Nephron (organoid): ENCODE measurements at regions not wholly inside any gene's neighbourhood (a gene's known extent, or its start where the extent isn't known, plus 50 kb on each side); places are given as distances from the start of the nearest gene placed in this dataset.

Experiments used
- H3K27ac Mint-ChIP-seq, 3 experiments: 2 replicates each; pipeline ENCODE4 v1.8.0; 2020; ENCODE audit warnings: mixed read lengths in 3 of 3, mild to moderate bottlenecking in 2 of 3, moderate library complexity in 1 of 3
- H3K27me3 Mint-ChIP-seq: 2 replicates; pipeline ENCODE4 v1.8.0; 2021; ENCODE audit warnings: low read depth, mild to moderate bottlenecking, moderate library complexity, mixed read lengths
- H3K36me3 Mint-ChIP-seq: 2 replicates; pipeline ENCODE4 v1.8.0; 2020; ENCODE audit warnings: low read depth, mixed read lengths
- H3K4me1 Mint-ChIP-seq: 2 replicates; pipeline ENCODE4 v1.8.0; 2020; ENCODE audit warnings: mixed read lengths
- H3K4me3 Mint-ChIP-seq, 3 experiments: 2 replicates each; pipeline ENCODE4 v1.8.0; 2020; ENCODE audit warnings: mild to moderate bottlenecking in 3 of 3, mixed read lengths in 3 of 3, moderate library complexity in 2 of 3
- H3K9me3 Mint-ChIP-seq: 2 replicates; pipeline ENCODE4 v1.8.0; 2020; ENCODE audit warnings: mixed read lengths
- TF ChIP-seq, protein P1 (sequence below), 3 experiments: fragments of 200-600 bp; sonication (generic); IDR thresholded peaks; one replicate each; pipeline ENCODE4 v1.5.0; 2021; ENCODE audit warnings: antibody characterized with exemption in 3 of 3; ENCODE audit not compliant: unreplicated experiment in 3 of 3

- no peaks in the 10 kb centered on the region for H3K4me1 Mint-ChIP-seq
- H3K9me3 Mint-ChIP-seq = no peaks in the 10 kb centered on the region
- no peak overlapping the region for H3K27ac Mint-ChIP-seq
- no peaks in the 10 kb centered on the region for H3K27me3 Mint-ChIP-seq
- TF ChIP-seq, protein P1, sequence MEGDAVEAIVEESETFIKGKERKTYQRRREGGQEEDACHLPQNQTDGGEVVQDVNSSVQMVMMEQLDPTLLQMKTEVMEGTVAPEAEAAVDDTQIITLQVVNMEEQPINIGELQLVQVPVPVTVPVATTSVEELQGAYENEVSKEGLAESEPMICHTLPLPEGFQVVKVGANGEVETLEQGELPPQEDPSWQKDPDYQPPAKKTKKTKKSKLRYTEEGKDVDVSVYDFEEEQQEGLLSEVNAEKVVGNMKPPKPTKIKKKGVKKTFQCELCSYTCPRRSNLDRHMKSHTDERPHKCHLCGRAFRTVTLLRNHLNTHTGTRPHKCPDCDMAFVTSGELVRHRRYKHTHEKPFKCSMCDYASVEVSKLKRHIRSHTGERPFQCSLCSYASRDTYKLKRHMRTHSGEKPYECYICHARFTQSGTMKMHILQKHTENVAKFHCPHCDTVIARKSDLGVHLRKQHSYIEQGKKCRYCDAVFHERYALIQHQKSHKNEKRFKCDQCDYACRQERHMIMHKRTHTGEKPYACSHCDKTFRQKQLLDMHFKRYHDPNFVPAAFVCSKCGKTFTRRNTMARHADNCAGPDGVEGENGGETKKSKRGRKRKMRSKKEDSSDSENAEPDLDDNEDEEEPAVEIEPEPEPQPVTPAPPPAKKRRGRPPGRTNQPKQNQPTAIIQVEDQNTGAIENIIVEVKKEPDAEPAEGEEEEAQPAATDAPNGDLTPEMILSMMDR (IDR thresholded peaks at IDR 0.05; ENCODE audit: unreplicated experiment in 3 of 3) = no peak
- no peaks in the 10 kb centered on the region for H3K36me3 Mint-ChIP-seq
- H3K4me3 Mint-ChIP-seq = no peak overlapping the region
These were observed 58.5 kb upstream of the IVNS1ABP start for GRCh38 chr1:185375583-185375982.

GRCh38 chr1:185373813-185374529 lies 56.9 kb upstream of the IVNS1ABP start:
- no peak overlapping the region for H3K27ac Mint-ChIP-seq
- H3K4me1 Mint-ChIP-seq = no peaks in the 10 kb centered on the region
- no peaks in the 10 kb centered on the region for H3K27me3 Mint-ChIP-seq
- TF ChIP-seq, protein P1 (IDR thresholded peaks at IDR 0.05; ENCODE audit: unreplicated experiment in 3 of 3) = no peak
- H3K36me3 Mint-ChIP-seq = no peaks in the 10 kb centered on the region
- H3K4me3 Mint-ChIP-seq = no peak overlapping the region
- H3K9me3 Mint-ChIP-seq = no peaks in the 10 kb centered on the region

DNA sequence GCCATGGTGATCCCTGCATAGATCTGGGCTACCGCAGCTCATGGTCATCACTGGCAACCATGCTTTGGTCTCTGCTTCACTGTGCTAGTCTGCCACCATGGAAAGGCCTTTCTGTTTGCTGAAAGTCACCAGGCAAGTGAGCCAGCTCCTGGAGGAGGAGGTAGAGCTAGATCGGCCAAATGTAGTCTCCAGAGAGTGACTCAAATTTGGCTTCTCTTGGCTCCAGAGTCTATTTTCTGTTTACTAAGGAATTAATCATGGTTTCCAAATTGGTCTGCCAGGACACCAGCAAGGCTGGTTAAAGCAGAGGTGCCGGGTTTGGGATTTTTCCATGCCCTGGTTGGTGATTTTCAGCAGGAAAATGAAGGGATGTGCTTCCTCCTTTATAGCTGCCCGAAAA lies 52.7 kb upstream of the IVNS1ABP start:
- no peak overlapping the region for H3K4me3 Mint-ChIP-seq
- H3K9me3 Mint-ChIP-seq = no peaks in the 10 kb centered on the region
- TF ChIP-seq, protein P1 (IDR thresholded peaks at IDR 0.05; ENCODE audit: unreplicated experiment in 3 of 3) = no peak
- H3K27me3 Mint-ChIP-seq = no peaks in the 10 kb centered on the region
- no peak overlapping the region for H3K27ac Mint-ChIP-seq
- H3K4me1 Mint-ChIP-seq = no peaks in the 10 kb centered on the region
- H3K36me3 Mint-ChIP-seq = no peaks in the 10 kb centered on the region

GRCh38 chr1:185368913-185369491 lies 52.0 kb upstream of the IVNS1ABP start:
- H3K9me3 Mint-ChIP-seq = no peaks in the 10 kb centered on the region
- H3K4me1 Mint-ChIP-seq = no peaks in the 10 kb centered on the region
- no peaks in the 10 kb centered on the region for H3K36me3 Mint-ChIP-seq
- H3K4me3 Mint-ChIP-seq = no peak overlapping the region
- no peak overlapping the region for H3K27ac Mint-ChIP-seq
- TF ChIP-seq, protein P1 (IDR thresholded peaks at IDR 0.05; ENCODE audit: unreplicated experiment in 3 of 3) = no peak
- no peaks in the 10 kb centered on the region for H3K27me3 Mint-ChIP-seq

GRCh38 chr1:185368313-185368855 lies 51.3 kb upstream of the IVNS1ABP start:
- TF ChIP-seq, protein P1 (IDR thresholded peaks at IDR 0.05; ENCODE audit: unreplicated experiment in 3 of 3) = no peak
- Mint-ChIP-seq H3K36me3 (no peaks in the 10 kb centered on the region), H3K27me3 (no peaks in the 10 kb centered on the region), H3K4me3 (no peak overlapping the region), H3K27ac (no peak overlapping the region), H3K4me1 (no peaks in the 10 kb centered on the region), H3K9me3 (no peaks in the 10 kb centered on the region)
